Endothelial cell of umbilical vein (primary cell): ENCODE measurements at regions not wholly inside any gene's neighbourhood (a gene's known extent, or its start where the extent isn't known, plus 50 kb on each side); places are given as distances from the start of the nearest gene placed in this dataset.

Experiments used
- BruUV-seq: library from RNA; stranded (reverse); fragments of 400-500 nt; replicated peaks from 2 replicates; lab custom pipeline; 2021; lab: Mats Ljungman, UMichigan
- CTCF ChIA-PET: fragments of 300-600, 350-600 bp; sonication (Branson Sonifier 250); formaldehyde crosslinking; loops from one replicate; lab custom pipeline; 2021; ENCODE audit warnings: antibody characterized with exemption, inconsistent platforms; lab: Charles Lee
- POLR2A ChIA-PET: fragments of 300-600, 350-600 bp; sonication (Branson Sonifier 250); formaldehyde crosslinking; loops from one replicate; lab custom pipeline; 2021; ENCODE audit warnings: antibody characterized with exemption, inconsistent platforms; lab: Charles Lee
- DNase-seq: peaks from one replicate; pipeline ENCODE4 v3.0.0-alpha.2; 2011; ENCODE audit warnings: low read depth, low spot score
- FAIRE-seq: peaks from 2 replicates; lab custom pipeline; 2011; peaks lifted over from hg19 to GRCh38; lab: Jason Lieb, UNC
- H2AFZ ChIP-seq: 2 replicates; pipeline ENCODE4 v1.6.0; 2012; ENCODE audit warnings: low read depth, low read length, control low read depth, inconsistent platforms
- H3K27ac ChIP-seq: 2 replicates; pipeline ENCODE4 v1.5.1; 2011; ENCODE audit warnings: low read depth, mild to moderate bottlenecking, control low read depth, low read length, moderate library complexity; ENCODE audit not compliant: insufficient read depth
- H3K27me3 ChIP-seq, 2 experiments: 2 replicates each; pipeline versions ENCODE4 v1.6.0 to v1.6.1; 2011; ENCODE audit warnings: low read length in 2 of 2, mixed read lengths in 1 of 2; ENCODE audit not compliant: control insufficient read depth in 2 of 2, insufficient read depth in 2 of 2
- H3K36me3 ChIP-seq, 2 experiments: 2 replicates in 1 of 2; 3 replicates in 1 of 2; pipeline ENCODE4 v1.5.1; 2011; ENCODE audit warnings: low read length in 2 of 2, mild to moderate bottlenecking in 1 of 2, moderate library complexity in 1 of 2; ENCODE audit not compliant: control insufficient read depth in 2 of 2, insufficient read depth in 2 of 2; ENCODE audit errors: extremely low read depth in 1 of 2
- H3K4me1 ChIP-seq: 3 replicates; pipeline ENCODE4 v1.5.1; 2011; ENCODE audit warnings: mild to moderate bottlenecking, low read length; ENCODE audit not compliant: control insufficient read depth, insufficient read depth; ENCODE audit errors: extremely low read depth
- H3K4me2 ChIP-seq: 2 replicates; pipeline ENCODE4 v1.6.1; 2011; ENCODE audit warnings: low read length, control low read depth, mixed read lengths; ENCODE audit not compliant: insufficient read depth
- H3K4me3 ChIP-seq, 3 experiments: fragments of 200-600 bp in 1 of 3; sonication (generic), shearing (Covaris generic) in 1 of 3; replicated peaks in 1 of 3; 2 replicates each; pipeline ENCODE4 v1.5.1; 2011 to 2016; ENCODE audit warnings: control low read depth in 3 of 3, low read length in 3 of 3, mild to moderate bottlenecking in 2 of 3, inconsistent platforms in 1 of 3, low read depth in 1 of 3, moderate library complexity in 1 of 3; ENCODE audit not compliant: insufficient read depth in 1 of 3
- H3K79me2 ChIP-seq: 2 replicates; pipeline ENCODE4 v1.6.0; 2012; ENCODE audit warnings: low read length, inconsistent platforms; ENCODE audit not compliant: control insufficient read depth, insufficient read depth
- H3K9ac ChIP-seq: replicated peaks from 2 replicates; pipeline ENCODE3; 2011; ENCODE audit warnings: low read length, control low read depth; ENCODE audit not compliant: insufficient read depth; ENCODE audit errors: extremely low read depth
- H3K9me1 ChIP-seq: replicated peaks from 3 replicates; pipeline ENCODE4 v1.6.0; 2011; ENCODE audit warnings: mild to moderate bottlenecking, low read length; ENCODE audit not compliant: control insufficient read depth, insufficient read depth; ENCODE audit errors: extremely low read depth
- H3K9me3 ChIP-seq: replicated peaks from 2 replicates; pipeline ENCODE4 v1.5.1; 2012; ENCODE audit warnings: low read length, inconsistent platforms; ENCODE audit not compliant: control insufficient read depth, insufficient read depth
- H4K20me1 ChIP-seq: replicated peaks from 2 replicates; pipeline ENCODE3; 2011; ENCODE audit warnings: mild to moderate bottlenecking, low read length; ENCODE audit not compliant: control insufficient read depth, insufficient read depth; ENCODE audit errors: extremely low read depth
- FOS ChIP-seq: IDR thresholded peaks from 2 replicates; pipeline ENCODE4 v1.6.1; 2011; ENCODE audit warnings: mild to moderate bottlenecking, low read length, moderate library complexity, borderline replicate concordance; ENCODE audit not compliant: insufficient read depth
- GATA2 ChIP-seq: IDR thresholded peaks from 2 replicates; pipeline ENCODE4 v1.7.0; 2011; ENCODE audit warnings: low read depth, mild to moderate bottlenecking, moderate library complexity, mixed read lengths, low read length; ENCODE audit not compliant: insufficient read length, insufficient read depth
- JUN ChIP-seq: IDR thresholded peaks from 2 replicates; pipeline ENCODE4 v1.6.1; 2011; ENCODE audit warnings: borderline replicate concordance, low read depth; ENCODE audit not compliant: insufficient read length, insufficient read depth
- MYC ChIP-seq: IDR thresholded peaks from one replicate; pipeline ENCODE4 v1.6.1; 2011; ENCODE audit warnings: mild to moderate bottlenecking, low read depth, low read length
- POLR2A ChIP-seq: IDR thresholded peaks from 2 replicates; pipeline ENCODE4 v1.6.1; 2012; ENCODE audit warnings: low read depth, mild to moderate bottlenecking, control low read depth, low read length
- dilution Hi-C: fragments of 300-500 bp; cut with MboI; formaldehyde crosslinking; loops from one replicate; pipeline ENCODE4 v1.15.0; 2019; ENCODE audit warnings: low sequenced_read_pairs; ENCODE audit not compliant: extremely low pct_ligation_motif_present
- intact Hi-C: fragments of 100-400 bp; cut with micrococcal nuclease; formaldehyde crosslinking; loops from one replicate; pipeline ENCODE4 v1.10.0; 2022
- TF ChIP-seq, protein P1 (sequence below): IDR thresholded peaks from 2 replicates; pipeline ENCODE4 v1.6.1; 2011; ENCODE audit not compliant: insufficient read depth, insufficient read length

GRCh38 chr1:184199036-184199435, 147.5 kb downstream of the TSEN15 start:
- dilution Hi-C loops (no loop called here), intact Hi-C loops (no loop called here)
- H3K9me3 ChIP-seq, result no peaks in the 10 kb centered on the region
- H3K27ac ChIP-seq, result no peak overlapping the region
- FAIRE-seq, result no peak
- no peak overlapping the region for H3K4me3 ChIP-seq
- H4K20me1 ChIP-seq, result no peaks in the 10 kb centered on the region
- no peak overlapping the region for H3K9ac ChIP-seq
- H2AFZ ChIP-seq, result no peak overlapping the region
- no peak for DNase-seq
- no peak overlapping the region for H3K4me2 ChIP-seq
- TF ChIP-seq GATA2 (no peak), FOS (peak; percentile 39)
- ChIA-PET CTCF (interaction anchor here (1.0 to 1.8 kb wide), 2 partner anchors 11 to 465 kb away, joined by 3 to 7 read pairs; no protein-coding TSS in a partner anchor), POLR2A (no interaction called here)
- H3K79me2 ChIP-seq, result no peaks in the 10 kb centered on the region
- H3K4me1 ChIP-seq, result no peaks in the 10 kb centered on the region
- no peaks in the 10 kb centered on the region for H3K9me1 ChIP-seq
- no peaks in the 10 kb centered on the region for H3K27me3 ChIP-seq
- no TSS peak for BruUV-seq
- no peaks in the 10 kb centered on the region for H3K36me3 ChIP-seq

GRCh38 chr1:184199438-184200085, 148.0 kb downstream of the TSEN15 start:
- Histone ChIP-seq H3K9ac (no peak overlapping the region), H4K20me1 (no peaks in the 10 kb centered on the region), H3K9me1 (no peaks in the 10 kb centered on the region), H3K36me3 (no peaks in the 10 kb centered on the region), H3K4me1 (no peaks in the 10 kb centered on the region), H3K27ac (no peak overlapping the region), H3K4me2 (no peak overlapping the region), H3K4me3 (no peak overlapping the region), H3K27me3 (no peaks in the 10 kb centered on the region), H2AFZ (no peak overlapping the region), H3K79me2 (no peaks in the 10 kb centered on the region), H3K9me3 (no peaks in the 10 kb centered on the region)
- no TSS peak for BruUV-seq
- dilution Hi-C loops, result no loop called here
- intact Hi-C loops, result no loop called here
- no peak for TF ChIP-seq MYC
- TF ChIP-seq, protein P1, sequence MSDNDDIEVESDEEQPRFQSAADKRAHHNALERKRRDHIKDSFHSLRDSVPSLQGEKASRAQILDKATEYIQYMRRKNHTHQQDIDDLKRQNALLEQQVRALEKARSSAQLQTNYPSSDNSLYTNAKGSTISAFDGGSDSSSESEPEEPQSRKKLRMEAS, result no peak
- no peak for TF ChIP-seq JUN
- TF ChIP-seq FOS, result no peak
- no peak for TF ChIP-seq POLR2A
- CTCF ChIA-PET, result interaction anchor here (1.0 to 1.8 kb wide), 4 partner anchors 11 to 465 kb away, joined by 3 to 8 read pairs (median 5); no protein-coding TSS in a partner anchor
- no peak for FAIRE-seq
- DNase-seq, result no peak
- POLR2A ChIA-PET, result no interaction called here
